ENCODE measurements at regions not wholly inside any gene's neighbourhood (a gene's known extent, or its start where the extent isn't known, plus 50 kb on each side); places are given as distances from the start of the nearest gene placed in this dataset.
"Not testable (repeated sequence)": the region's sequence is repeated elsewhere in the genome, so short reads cannot be mapped to it uniquely, and the experiment has no call there.

- no peak for DNase-seq
These were observed 189.4 kb downstream of the CCT6B start for GRCh38 chr17:34771891-34772290.

- no peak for DNase-seq
These were observed 190.7 kb downstream of the CCT6B start for GRCh38 chr17:34770586-34770985.

- no peak for DNase-seq
These were observed 190.5 kb downstream of the TMEM132E start for GRCh38 chr17:34769899-34770298.

- no peak for DNase-seq
These were observed 189.7 kb downstream of the TMEM132E start for GRCh38 chr17:34769049-34769448.

GRCh38 chr17:34765291-34765690 is 185.9 kb downstream of the TMEM132E start:
- peak; percentile 12 for DNase-seq

GRCh38 chr17:34764716-34765115 is 185.3 kb downstream of the TMEM132E start:
- DNase-seq: peak; percentile 17

GRCh38 chr17:34763728-34764665 is 184.6 kb downstream of the TMEM132E start:
- peak; percentile 13 for DNase-seq

- DNase-seq: no peak
These were observed 182.7 kb downstream of the TMEM132E start for GRCh38 chr17:34762078-34762477.

- DNase-seq: no peak
These were observed 182.3 kb downstream of the TMEM132E start for GRCh38 chr17:34761646-34762045.

- DNase-seq: peak; percentile 19
These were observed 181.6 kb downstream of the TMEM132E start for GRCh38 chr17:34760931-34761495.

GRCh38 chr17:34758718-34759117 is 179.3 kb downstream of the TMEM132E start:
- DNase-seq: no peak

- DNase-seq: no peak
These were observed 178.9 kb downstream of the TMEM132E start for GRCh38 chr17:34758316-34758715.

GRCh38 chr17:34757611-34758010 is 178.2 kb downstream of the TMEM132E start:
- DNase-seq: no peak

GRCh38 chr17:34757106-34757505 is 177.7 kb downstream of the TMEM132E start:
- DNase-seq: no peak

GRCh38 chr17:34756637-34757021 is 177.2 kb downstream of the TMEM132E start:
- no peak for DNase-seq

GRCh38 chr17:34755981-34756636 is 176.7 kb downstream of the TMEM132E start:
- no peak for DNase-seq

- DNase-seq: no peak
These were observed 176.0 kb downstream of the TMEM132E start for GRCh38 chr17:34755371-34755770.

- DNase-seq: no peak
These were observed 170.6 kb downstream of the TMEM132E start for GRCh38 chr17:34750004-34750403.

- DNase-seq: no peak
These were observed 162.6 kb downstream of the TMEM132E start for GRCh38 chr17:34741967-34742366.

- peak; percentile 25 for DNase-seq
These were observed 161.5 kb downstream of the TMEM132E start for GRCh38 chr17:34740565-34741520.

- no peak for DNase-seq
These were observed 160.0 kb downstream of the TMEM132E start for GRCh38 chr17:34739386-34739785.

- not testable (repeated sequence) for DNase-seq
These were observed 158.3 kb downstream of the TMEM132E start for GRCh38 chr17:34737673-34738072.

GRCh38 chr17:34736611-34737010 is 157.2 kb downstream of the TMEM132E start:
- peak; percentile 49 for DNase-seq
